Natural killer cell (primary cell): ENCODE measurements at regions not wholly inside any gene's neighbourhood (a gene's known extent, or its start where the extent isn't known, plus 50 kb on each side); places are given as distances from the start of the nearest gene placed in this dataset.

Experiments
- ATAC-seq, 3 donors: fragments of 150-1000 bp in 2 of 3; fragments of 200-7000 bp in 1 of 3; cut with Tn5 transposase; 1 replicate in 1 of 3; 2 replicates in 2 of 3; pipeline ENCODE4 v1.10.0; 2021; ENCODE audit warnings: mild to moderate bottlenecking in 2 of 3, moderate library complexity in 2 of 3
- DNase-seq, 2 donors: peaks; one replicate each; pipeline versions ENCODE4 v3.0.0 to v3.0.0-alpha.2; 2013 to 2021; ENCODE audit warnings: mixed read lengths in 1 of 2
- H3K27ac ChIP-seq: one replicate; pipeline ENCODE4 v1.5.1; 2013; ENCODE audit warnings: mild to moderate bottlenecking, low read length
- H3K27me3 ChIP-seq: one replicate; pipeline ENCODE4 v1.6.1; 2013; ENCODE audit warnings: low read length; ENCODE audit not compliant: control insufficient read depth, insufficient read depth
- H3K36me3 ChIP-seq: one replicate; pipeline ENCODE4 v1.6.1; 2013; ENCODE audit warnings: low read length; ENCODE audit not compliant: control insufficient read depth, insufficient read depth
- H3K4me1 ChIP-seq: one replicate; pipeline ENCODE4 v1.6.1; 2013; ENCODE audit warnings: low read length; ENCODE audit not compliant: control insufficient read depth, insufficient read depth
- H3K4me3 ChIP-seq: one replicate; pipeline ENCODE4 v1.5.1; 2013; ENCODE audit warnings: low read length
- H3K9me3 ChIP-seq: one replicate; pipeline ENCODE4 v1.6.1; 2013; ENCODE audit warnings: low read length; ENCODE audit not compliant: control insufficient read depth, insufficient read depth
- H3K27ac Mint-ChIP-seq, 2 donors: one replicate each; pipeline ENCODE4 v1.8.0; 2022; ENCODE audit warnings: mild to moderate bottlenecking in 2 of 2, mixed read lengths in 2 of 2, moderate library complexity in 1 of 2
- H3K27me3 Mint-ChIP-seq, 2 donors: one replicate each; pipeline ENCODE4 v1.8.0; 2022; ENCODE audit warnings: low read depth in 2 of 2, mixed read lengths in 2 of 2
- H3K36me3 Mint-ChIP-seq: one replicate; pipeline ENCODE4 v1.8.0; 2022; ENCODE audit warnings: mixed read lengths
- H3K4me1 Mint-ChIP-seq, 2 donors: one replicate each; pipeline ENCODE4 v1.8.0; 2022; ENCODE audit warnings: mixed read lengths in 2 of 2
- H3K4me3 Mint-ChIP-seq: one replicate; pipeline ENCODE4 v1.8.0; 2022; ENCODE audit warnings: mild to moderate bottlenecking, moderate library complexity, mixed read lengths
- H3K9me3 Mint-ChIP-seq, 2 donors: one replicate each; pipeline ENCODE4 v1.8.0; 2022; ENCODE audit warnings: mixed read lengths in 2 of 2
- WGBS: methylation state at CpG from one replicate; pipeline ENCODE4 v1.1.7; 2013; ENCODE audit warnings: missing lambda C conversion rate; ENCODE audit not compliant: insufficient coverage; 5-methylcytosine and 5-hydroxymethylcytosine counted together
- intact Hi-C: fragments of 100-400 bp; cut with micrococcal nuclease; formaldehyde crosslinking; loops from one replicate; pipeline ENCODE4 v1.14.2; 2022
- TF ChIP-seq, protein P1 (sequence below): fragments of 200-600 bp; IDR thresholded peaks from one replicate; pipeline ENCODE4 v1.8.0; 2022; ENCODE audit warnings: antibody characterized with exemption

DNA sequence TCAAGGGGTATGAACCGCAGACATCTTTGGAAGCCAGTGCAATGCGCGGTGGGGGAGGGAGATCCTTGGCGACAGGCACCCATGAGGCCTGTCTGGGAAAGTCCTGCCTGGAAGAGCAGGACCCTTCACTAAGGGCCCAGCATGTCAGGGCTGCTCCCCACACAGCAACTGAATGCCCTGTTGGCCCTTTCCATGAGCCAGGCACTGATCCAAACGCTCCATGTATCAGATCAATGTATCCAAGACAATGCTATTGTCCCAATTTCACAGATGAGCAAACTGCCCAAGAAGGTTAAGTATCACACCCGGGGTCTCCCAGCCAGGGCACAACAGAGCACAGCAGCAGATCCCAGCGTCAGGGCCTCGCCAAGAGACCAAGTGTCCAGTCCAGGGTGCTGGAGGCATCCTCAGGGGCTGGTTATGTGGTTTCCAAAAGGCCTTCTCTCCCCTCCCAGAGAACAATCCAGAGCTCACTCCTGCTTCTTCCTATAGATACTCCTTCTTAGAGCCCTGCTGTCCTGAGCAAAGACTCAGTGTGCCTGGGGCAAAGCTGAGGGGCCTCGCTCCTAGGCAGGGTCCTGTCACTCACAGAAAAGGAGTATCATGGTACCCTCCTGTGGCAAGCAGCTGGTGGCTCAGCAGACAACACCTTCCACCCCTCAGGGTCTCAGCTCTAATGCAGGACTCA is 328.0 kb downstream of the NPHP4 start:
- Mint-ChIP-seq H3K36me3 (no peaks in the 10 kb centered on the region), H3K27ac (no peak overlapping the region), H3K9me3 (no peaks in the 10 kb centered on the region), H3K4me3 (no peak overlapping the region), H3K27me3 (no peaks in the 10 kb centered on the region), H3K4me1 (no peaks in the 10 kb centered on the region)
- intact Hi-C loops = no loop called here
- Histone ChIP-seq H3K9me3 (no peaks in the 10 kb centered on the region), H3K36me3 (no peaks in the 10 kb centered on the region), H3K27ac (no peak overlapping the region), H3K4me3 (no peak overlapping the region), H3K27me3 (no peaks in the 10 kb centered on the region), H3K4me1 (peaks cover 12% of the 10 kb centered on the region)
- 80% methylated on average over 9 of the region's 9 CpGs for WGBS
- TF ChIP-seq, protein P1, sequence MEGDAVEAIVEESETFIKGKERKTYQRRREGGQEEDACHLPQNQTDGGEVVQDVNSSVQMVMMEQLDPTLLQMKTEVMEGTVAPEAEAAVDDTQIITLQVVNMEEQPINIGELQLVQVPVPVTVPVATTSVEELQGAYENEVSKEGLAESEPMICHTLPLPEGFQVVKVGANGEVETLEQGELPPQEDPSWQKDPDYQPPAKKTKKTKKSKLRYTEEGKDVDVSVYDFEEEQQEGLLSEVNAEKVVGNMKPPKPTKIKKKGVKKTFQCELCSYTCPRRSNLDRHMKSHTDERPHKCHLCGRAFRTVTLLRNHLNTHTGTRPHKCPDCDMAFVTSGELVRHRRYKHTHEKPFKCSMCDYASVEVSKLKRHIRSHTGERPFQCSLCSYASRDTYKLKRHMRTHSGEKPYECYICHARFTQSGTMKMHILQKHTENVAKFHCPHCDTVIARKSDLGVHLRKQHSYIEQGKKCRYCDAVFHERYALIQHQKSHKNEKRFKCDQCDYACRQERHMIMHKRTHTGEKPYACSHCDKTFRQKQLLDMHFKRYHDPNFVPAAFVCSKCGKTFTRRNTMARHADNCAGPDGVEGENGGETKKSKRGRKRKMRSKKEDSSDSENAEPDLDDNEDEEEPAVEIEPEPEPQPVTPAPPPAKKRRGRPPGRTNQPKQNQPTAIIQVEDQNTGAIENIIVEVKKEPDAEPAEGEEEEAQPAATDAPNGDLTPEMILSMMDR = no peak
- ATAC-seq (no peak), DNase-seq (no peak)

GRCh38 chr1:5662744-5663126 is 329.5 kb downstream of the NPHP4 start:
- DNase-seq = no peak
- H3K27me3 Mint-ChIP-seq = peaks cover 0 to 3% of the 10 kb centered on the region in 2 donors
- Histone ChIP-seq H3K9me3 (no peaks in the 10 kb centered on the region), H3K27me3 (no peaks in the 10 kb centered on the region), H3K4me1 (peaks cover 8% of the 10 kb centered on the region), H3K36me3 (no peaks in the 10 kb centered on the region), H3K4me3 (no peak overlapping the region), H3K27ac (no peak overlapping the region)
- H3K4me1 Mint-ChIP-seq = no peaks in the 10 kb centered on the region
- intact Hi-C loops = no loop called here
- H3K27ac Mint-ChIP-seq = no peak overlapping the region
- ATAC-seq = no peak
- no peaks in the 10 kb centered on the region for H3K36me3 Mint-ChIP-seq
- WGBS = 69% methylated on average over 5 of the region's 5 CpGs
- H3K4me3 Mint-ChIP-seq = no peak overlapping the region
- TF ChIP-seq, protein P1 = no peak
- H3K9me3 Mint-ChIP-seq = no peaks in the 10 kb centered on the region

- H3K4me1 ChIP-seq = peaks cover 8% of the 10 kb centered on the region
- H3K4me3 Mint-ChIP-seq = no peak overlapping the region
- DNase-seq (no peak), ATAC-seq (no peak)
- intact Hi-C loops = no loop called here
- TF ChIP-seq, protein P1 = no peak
- H3K27me3 ChIP-seq = no peaks in the 10 kb centered on the region
- no peaks in the 10 kb centered on the region for H3K36me3 Mint-ChIP-seq
- H3K27ac Mint-ChIP-seq = no peak overlapping the region
- H3K4me1 Mint-ChIP-seq = no peaks in the 10 kb centered on the region
- WGBS = 80% methylated on average over 9 of the region's 9 CpGs
- H3K27me3 Mint-ChIP-seq = peaks cover 2 to 3% of the 10 kb centered on the region in 2 donors
- no peak overlapping the region for H3K4me3 ChIP-seq
- no peaks in the 10 kb centered on the region for H3K9me3 Mint-ChIP-seq
- no peak overlapping the region for H3K27ac ChIP-seq
- no peaks in the 10 kb centered on the region for H3K9me3 ChIP-seq
- no peaks in the 10 kb centered on the region for H3K36me3 ChIP-seq
Observed at GRCh38 chr1:5662086-5662743, 330.0 kb downstream of the NPHP4 start.
